ENCODE measurements at regions not wholly inside any gene's neighbourhood (a gene's known extent, or its start where the extent isn't known, plus 50 kb on each side); places are given as distances from the start of the nearest gene placed in this dataset.
"Not testable (repeated sequence)": the region's sequence is repeated elsewhere in the genome, so short reads cannot be mapped to it uniquely, and the experiment has no call there.

GRCh38 chr15:20622117-20622516 lies 80.5 kb upstream of the GOLGA6L6 start:
- not testable (repeated sequence) for DNase-seq

GRCh38 chr15:20614549-20614948 lies 72.9 kb upstream of the GOLGA6L6 start:
- DNase-seq = not testable (repeated sequence)

GRCh38 chr15:20612796-20613195 lies 71.2 kb upstream of the GOLGA6L6 start:
- DNase-seq = not testable (repeated sequence)

DNA sequence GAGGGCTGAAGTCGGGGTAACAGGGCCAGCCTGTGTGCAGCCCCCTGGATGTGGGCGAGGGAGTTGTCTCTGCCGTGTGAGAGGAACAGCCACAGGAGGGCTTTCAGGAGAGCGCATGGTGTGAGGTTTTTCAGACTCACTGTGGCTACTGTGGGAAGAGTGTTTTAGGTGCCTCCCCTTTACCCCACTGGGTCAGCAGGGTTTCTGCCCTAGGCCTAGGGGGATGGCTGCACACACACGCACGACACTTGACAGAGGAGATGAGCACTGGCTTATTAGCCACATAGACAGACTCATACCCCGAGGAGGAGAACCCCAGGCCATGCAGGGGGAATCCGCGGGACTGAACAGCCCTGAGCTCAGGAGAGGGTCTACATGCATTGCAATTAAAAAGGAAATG lies 70.8 kb upstream of the GOLGA6L6 start:
- DNase-seq = not testable (repeated sequence)

DNA sequence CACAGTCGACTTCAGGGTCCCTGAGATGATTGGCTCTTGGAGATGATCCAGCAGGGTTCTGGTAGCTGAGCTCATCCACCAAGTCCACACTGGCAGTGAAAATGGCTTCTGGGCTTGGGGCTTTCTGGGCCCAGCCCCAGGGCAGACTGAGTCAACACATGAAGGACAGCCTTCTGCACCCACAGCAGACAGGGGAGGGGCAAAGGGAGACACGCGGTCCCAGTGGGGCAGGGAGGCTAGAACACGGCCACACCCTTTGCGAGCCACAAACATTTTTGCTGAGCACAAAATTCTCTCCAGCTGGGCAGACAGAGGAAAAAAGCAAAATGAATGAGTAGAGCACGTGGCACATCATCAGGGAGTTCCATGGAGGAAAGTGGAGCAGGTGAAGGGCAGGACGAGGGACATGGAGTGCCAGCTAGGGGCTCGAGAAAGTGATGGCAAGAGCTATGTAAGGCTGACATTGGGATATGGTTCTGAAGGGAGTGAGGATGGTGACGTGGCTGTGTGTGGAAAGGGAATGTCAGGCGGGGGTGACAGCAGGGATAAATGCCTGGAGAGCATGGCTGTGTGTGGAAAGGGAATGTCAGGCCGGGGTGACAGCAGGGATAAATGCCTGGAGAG lies 70.2 kb upstream of the GOLGA6L6 start:
- DNase-seq = not testable (repeated sequence)

GRCh38 chr15:20608179-20608578 lies 66.6 kb upstream of the GOLGA6L6 start:
- DNase-seq = not testable (repeated sequence)

DNA sequence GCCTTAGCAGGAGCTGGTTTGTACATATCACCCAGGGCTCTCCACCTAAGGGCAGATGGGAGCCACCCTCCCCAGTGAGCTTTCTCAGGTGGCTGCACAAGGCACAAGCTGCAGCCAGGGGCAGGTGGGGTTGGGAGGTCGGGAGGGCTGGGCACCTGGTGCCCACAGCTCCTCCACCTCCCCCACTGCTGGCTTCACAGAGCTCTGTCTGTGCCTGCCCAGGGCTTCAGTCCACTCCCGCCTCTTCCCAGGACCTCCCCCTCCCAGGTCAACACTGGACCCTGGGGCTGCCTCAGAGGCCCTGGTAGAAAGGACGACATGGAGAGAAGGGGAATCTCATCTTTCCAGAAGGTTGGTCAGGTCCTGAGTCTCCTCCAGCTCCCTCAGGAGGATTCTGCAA lies 55.6 kb upstream of the GOLGA6L6 start:
- DNase-seq = not testable (repeated sequence)

DNA sequence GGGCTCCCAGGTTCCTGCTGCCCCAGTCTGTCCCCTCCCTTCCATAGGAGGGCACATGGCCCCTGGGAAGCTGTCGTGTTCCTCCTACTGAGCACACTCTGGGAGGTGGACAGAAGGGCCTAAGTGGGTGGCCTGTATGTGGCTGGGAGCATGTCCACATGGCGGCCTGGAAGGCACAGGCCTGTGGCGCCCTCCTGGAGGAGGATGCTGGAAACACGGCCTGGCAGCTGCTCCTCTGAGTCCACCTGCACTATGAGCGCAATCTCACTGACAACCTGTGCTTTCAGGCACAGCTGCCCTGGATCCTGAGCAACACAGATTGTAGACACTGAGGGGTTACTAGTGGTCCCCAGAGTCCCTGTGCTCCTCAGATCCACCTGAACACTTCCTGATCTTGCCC lies 52.6 kb upstream of the GOLGA6L6 start:
- DNase-seq = not testable (repeated sequence)

DNA sequence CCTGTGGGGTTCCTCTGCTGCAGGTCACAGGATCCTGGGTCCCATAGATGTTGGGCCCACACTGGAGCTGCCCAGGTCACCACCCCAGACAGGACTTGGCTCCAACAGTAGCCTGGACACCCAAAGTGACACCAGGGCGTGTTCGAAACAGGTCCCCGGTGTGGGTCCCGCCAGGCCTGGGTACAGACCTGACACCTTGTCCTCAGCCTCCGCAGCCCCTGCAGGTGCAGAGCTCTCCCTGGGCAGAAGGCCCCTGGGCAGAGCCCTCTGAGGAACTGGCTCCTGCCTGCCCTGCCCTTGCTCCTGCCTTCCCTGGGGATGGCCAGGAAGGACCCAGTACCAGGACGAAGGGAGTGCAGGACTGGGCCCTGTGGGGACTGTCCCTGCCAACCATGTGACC lies 50.3 kb upstream of the GOLGA6L6 start:
- not testable (repeated sequence) for DNase-seq
